ENCODE measurements at regions not wholly inside any gene's neighbourhood (a gene's known extent, or its start where the extent isn't known, plus 50 kb on each side); places are given as distances from the start of the nearest gene placed in this dataset.

- H3K4me2 ChIP-seq (ENCODE audit: low read length, poor library complexity, severe bottlenecking) = no peak overlapping the region
- H3K4me1 ChIP-seq (ENCODE audit: control insufficient read depth, insufficient read depth, low read depth, low read length) = peaks cover 5% of the 10 kb centered on the region
- H2BK5ac ChIP-seq (ENCODE audit: low read depth, low read length, poor library complexity, severe bottlenecking) = no peak overlapping the region
- H3K4ac ChIP-seq (ENCODE audit: low read depth in 1 of 2, low read length in 2 of 2) = no peak overlapping the region
- no peak overlapping the region for H3K23ac ChIP-seq (ENCODE audit: low read length in 2 of 2)
- H3K18ac ChIP-seq (ENCODE audit: low read depth in 1 of 2, low read length in 2 of 2) = no peak overlapping the region
- H3K27ac ChIP-seq (ENCODE audit: low read length, poor library complexity, severe bottlenecking) = no peak overlapping the region
- peak overlapping the region; percentile 1 for H4K91ac ChIP-seq (ENCODE audit: low read length)
- peak overlapping the region; percentile 43 for H4K8ac ChIP-seq (ENCODE audit: low read length)
- no peak overlapping the region for H3K4me3 ChIP-seq (ENCODE audit: insufficient read depth in 1 of 2, low read depth in 1 of 2, low read length in 2 of 2)
- H2BK120ac ChIP-seq (ENCODE audit: low read depth, low read length) = no peak overlapping the region
- H3K79me1 ChIP-seq (replicated peaks; ENCODE audit: low read length, poor library complexity, severe bottlenecking) = no peaks in the 10 kb centered on the region
- H2AK5ac ChIP-seq (ENCODE audit: low read length, severe bottlenecking) = no peak overlapping the region
- 91% methylated on average over 7 of the region's 8 CpGs for WGBS
- H3K36me3 ChIP-seq (ENCODE audit: control insufficient read depth in 1 of 2, insufficient read depth in 2 of 2, low read depth in 1 of 2, low read length in 2 of 2) = peaks cover 3 to 58% of the 10 kb centered on the region in 2 experiments
- no peak overlapping the region for H2AFZ ChIP-seq (ENCODE audit: low read depth, low read length)
- no peak overlapping the region for H3K14ac ChIP-seq (ENCODE audit: low read length in 2 of 2)
- DNase-seq = no peak
- no peak overlapping the region for H3K9ac ChIP-seq (ENCODE audit: low read length)
- no peak overlapping the region for H2BK15ac ChIP-seq (ENCODE audit: low read depth, poor library complexity, severe bottlenecking)
- no peaks in the 10 kb centered on the region for H3K27me3 ChIP-seq (ENCODE audit: control insufficient read depth in 1 of 2, insufficient read depth in 1 of 2, low read length in 2 of 2)
- H2BK12ac ChIP-seq (ENCODE audit: low read length in 2 of 2) = peak overlapping the region in 1 of 2 experiments; percentile 50
- H3K9me3 ChIP-seq (ENCODE audit: control insufficient read depth, low read length) = no peaks in the 10 kb centered on the region
Measured at GRCh38 chr15:66859688-66860253, 157.7 kb downstream of the SMAD6 start.

- H2BK12ac ChIP-seq (ENCODE audit: low read length in 2 of 2) = no peak overlapping the region
- peak overlapping the region; percentile 14 for H3K9ac ChIP-seq (ENCODE audit: low read length)
- no peak overlapping the region for H2AK5ac ChIP-seq (ENCODE audit: low read length, severe bottlenecking)
- H3K4me3 ChIP-seq (ENCODE audit: insufficient read depth in 1 of 2, low read depth in 1 of 2, low read length in 2 of 2) = no peak overlapping the region
- no peak overlapping the region for H2AFZ ChIP-seq (ENCODE audit: low read depth, low read length)
- WGBS = 93% methylated on average over 3 of the region's 3 CpGs
- H3K36me3 ChIP-seq (ENCODE audit: control insufficient read depth in 1 of 2, insufficient read depth in 2 of 2, low read depth in 1 of 2, low read length in 2 of 2) = peaks cover 4 to 68% of the 10 kb centered on the region in 2 experiments
- no peak overlapping the region for H2BK120ac ChIP-seq (ENCODE audit: low read depth, low read length)
- H3K79me1 ChIP-seq (replicated peaks; ENCODE audit: low read length, poor library complexity, severe bottlenecking) = no peaks in the 10 kb centered on the region
- H3K4me1 ChIP-seq (ENCODE audit: control insufficient read depth, insufficient read depth, low read depth, low read length) = peaks cover 5% of the 10 kb centered on the region
- H3K9me3 ChIP-seq (ENCODE audit: control insufficient read depth, low read length) = no peaks in the 10 kb centered on the region
- H4K91ac ChIP-seq (ENCODE audit: low read length) = no peak overlapping the region
- H3K23ac ChIP-seq (ENCODE audit: low read length in 2 of 2) = no peak overlapping the region
- no peaks in the 10 kb centered on the region for H3K27me3 ChIP-seq (ENCODE audit: control insufficient read depth in 1 of 2, insufficient read depth in 1 of 2, low read length in 2 of 2)
- H3K14ac ChIP-seq (ENCODE audit: low read length in 2 of 2) = no peak overlapping the region
- H3K4me2 ChIP-seq (ENCODE audit: low read length, poor library complexity, severe bottlenecking) = no peak overlapping the region
- no peak overlapping the region for H2BK15ac ChIP-seq (ENCODE audit: low read depth, poor library complexity, severe bottlenecking)
- H3K27ac ChIP-seq (ENCODE audit: low read length, poor library complexity, severe bottlenecking) = no peak overlapping the region
- no peak overlapping the region for H2BK5ac ChIP-seq (ENCODE audit: low read depth, low read length, poor library complexity, severe bottlenecking)
- no peak overlapping the region for H4K8ac ChIP-seq (ENCODE audit: low read length)
- H3K18ac ChIP-seq (ENCODE audit: low read depth in 1 of 2, low read length in 2 of 2) = no peak overlapping the region
- H3K4ac ChIP-seq (ENCODE audit: low read depth in 1 of 2, low read length in 2 of 2) = no peak overlapping the region
- DNase-seq = no peak
Measured at GRCh38 chr15:66860844-66861243, 158.8 kb downstream of the SMAD6 start.

GRCh38 chr15:66862111-66862939 lies 160.3 kb downstream of the SMAD6 start:
- Histone ChIP-seq H4K8ac (ENCODE audit: low read length) (no peak overlapping the region), H3K4me1 (ENCODE audit: control insufficient read depth, insufficient read depth, low read depth, low read length) (peaks cover 5% of the 10 kb centered on the region), H4K91ac (ENCODE audit: low read length) (no peak overlapping the region), H3K27me3 (ENCODE audit: control insufficient read depth in 1 of 2, insufficient read depth in 1 of 2, low read length in 2 of 2) (no peaks in the 10 kb centered on the region), H3K4me2 (ENCODE audit: low read length, poor library complexity, severe bottlenecking) (no peak overlapping the region), H2AK5ac (ENCODE audit: low read length, severe bottlenecking) (no peak overlapping the region), H3K23ac (ENCODE audit: low read length in 2 of 2) (no peak overlapping the region), H2BK12ac (ENCODE audit: low read length in 2 of 2) (no peak overlapping the region), H3K27ac (ENCODE audit: low read length, poor library complexity, severe bottlenecking) (no peak overlapping the region), H3K9ac (ENCODE audit: low read length) (peak overlapping the region; percentile 37), H3K14ac (ENCODE audit: low read length in 2 of 2) (no peak overlapping the region), H3K36me3 (ENCODE audit: control insufficient read depth in 1 of 2, insufficient read depth in 2 of 2, low read depth in 1 of 2, low read length in 2 of 2) (peaks cover 7 to 72% of the 10 kb centered on the region in 2 experiments), H3K9me3 (ENCODE audit: control insufficient read depth, low read length) (no peaks in the 10 kb centered on the region), H2BK5ac (ENCODE audit: low read depth, low read length, poor library complexity, severe bottlenecking) (no peak overlapping the region), H2BK120ac (ENCODE audit: low read depth, low read length) (no peak overlapping the region), H3K18ac (ENCODE audit: low read depth in 1 of 2, low read length in 2 of 2) (no peak overlapping the region), H3K4ac (ENCODE audit: low read depth in 1 of 2, low read length in 2 of 2) (no peak overlapping the region), H2AFZ (ENCODE audit: low read depth, low read length) (no peak overlapping the region), H3K79me1 (replicated peaks; ENCODE audit: low read length, poor library complexity, severe bottlenecking) (no peaks in the 10 kb centered on the region), H2BK15ac (ENCODE audit: low read depth, poor library complexity, severe bottlenecking) (no peak overlapping the region), H3K4me3 (ENCODE audit: insufficient read depth in 1 of 2, low read depth in 1 of 2, low read length in 2 of 2) (no peak overlapping the region)
- DNase-seq = peak; percentile 49
- WGBS = 90% methylated on average over 10 of the region's 10 CpGs

GRCh38 chr15:66862940-66863335 lies 160.9 kb downstream of the SMAD6 start:
- Histone ChIP-seq H3K9me3 (ENCODE audit: control insufficient read depth, low read length) (no peaks in the 10 kb centered on the region), H3K36me3 (ENCODE audit: control insufficient read depth in 1 of 2, insufficient read depth in 2 of 2, low read depth in 1 of 2, low read length in 2 of 2) (peaks cover 7 to 68% of the 10 kb centered on the region in 2 experiments), H3K79me1 (replicated peaks; ENCODE audit: low read length, poor library complexity, severe bottlenecking) (no peaks in the 10 kb centered on the region), H3K27me3 (ENCODE audit: control insufficient read depth in 1 of 2, insufficient read depth in 1 of 2, low read length in 2 of 2) (no peaks in the 10 kb centered on the region), H2AK5ac (ENCODE audit: low read length, severe bottlenecking) (no peak overlapping the region), H2AFZ (ENCODE audit: low read depth, low read length) (no peak overlapping the region), H2BK15ac (ENCODE audit: low read depth, poor library complexity, severe bottlenecking) (no peak overlapping the region), H3K4me2 (ENCODE audit: low read length, poor library complexity, severe bottlenecking) (no peak overlapping the region), H2BK12ac (ENCODE audit: low read length in 2 of 2) (no peak overlapping the region), H3K9ac (ENCODE audit: low read length) (peak overlapping the region; percentile 61), H4K91ac (ENCODE audit: low read length) (no peak overlapping the region), H3K14ac (ENCODE audit: low read length in 2 of 2) (no peak overlapping the region), H2BK5ac (ENCODE audit: low read depth, low read length, poor library complexity, severe bottlenecking) (no peak overlapping the region), H4K8ac (ENCODE audit: low read length) (no peak overlapping the region), H3K4ac (ENCODE audit: low read depth in 1 of 2, low read length in 2 of 2) (no peak overlapping the region), H3K18ac (ENCODE audit: low read depth in 1 of 2, low read length in 2 of 2) (no peak overlapping the region), H3K4me3 (ENCODE audit: insufficient read depth in 1 of 2, low read depth in 1 of 2, low read length in 2 of 2) (no peak overlapping the region), H2BK120ac (ENCODE audit: low read depth, low read length) (no peak overlapping the region), H3K27ac (ENCODE audit: low read length, poor library complexity, severe bottlenecking) (no peak overlapping the region), H3K4me1 (ENCODE audit: control insufficient read depth, insufficient read depth, low read depth, low read length) (peaks cover 5% of the 10 kb centered on the region), H3K23ac (ENCODE audit: low read length in 2 of 2) (no peak overlapping the region)
- WGBS = 4% methylated on average over 9 of the region's 9 CpGs
- DNase-seq = peak; percentile 92

All from mesenchymal stem cell (in vitro differentiated cells and primary cell).